Kidney (tissue), 13 donors: ENCODE measurements at regions not wholly inside any gene's neighbourhood (a gene's known extent, or its start where the extent isn't known, plus 50 kb on each side); places are given as distances from the start of the nearest gene placed in this dataset.

Source experiments
- DNase-seq, 5 donors: peaks; one replicate each; pipeline ENCODE4 v3.0.0-alpha.2; 2013 to 2020
- FAIRE-seq: peaks from 2 replicates; lab custom pipeline; 2012; peaks lifted over from hg19 to GRCh38; lab: Jason Lieb, UNC
- H3K27ac ChIP-seq, 2 donors: one replicate each; pipeline ENCODE4 v1.7.0; 2013; ENCODE audit warnings: low read depth in 2 of 2, low read length in 2 of 2, inconsistent platforms in 1 of 2
- H3K27me3 ChIP-seq: one replicate; pipeline ENCODE4 v1.7.1; 2013; ENCODE audit warnings: low read length, inconsistent platforms; ENCODE audit not compliant: control insufficient read depth, insufficient read depth
- H3K36me3 ChIP-seq, 3 donors: one replicate each; pipeline versions ENCODE4 v1.7.0 to v1.7.1; 2013; ENCODE audit warnings: low read length in 3 of 3, control low read depth in 1 of 3, inconsistent platforms in 1 of 3; ENCODE audit not compliant: insufficient read depth in 3 of 3, control insufficient read depth in 2 of 3
- H3K4me1 ChIP-seq, 3 donors: one replicate each; pipeline versions ENCODE4 v1.7.0 to v1.7.1; 2013; ENCODE audit warnings: low read length in 3 of 3, inconsistent platforms in 1 of 3, low read depth in 1 of 3; ENCODE audit not compliant: control insufficient read depth in 2 of 3, insufficient read depth in 2 of 3
- H3K4me3 ChIP-seq, 3 donors: one replicate each; pipeline versions ENCODE4 v1.7.0 to v1.8.1; 2013; ENCODE audit warnings: low read length in 3 of 3, control low read depth in 1 of 3, inconsistent platforms in 1 of 3
- H3K9ac ChIP-seq, 3 donors: one replicate each; pipeline versions ENCODE4 v1.7.0 to v1.7.1; 2013; ENCODE audit warnings: low read length in 3 of 3, control low read depth in 1 of 3, inconsistent platforms in 1 of 3
- H3K9me3 ChIP-seq, 3 donors: one replicate each; pipeline versions ENCODE4 v1.7.0 to v1.7.1; 2013; ENCODE audit warnings: low read length in 3 of 3, control low read depth in 1 of 3, inconsistent platforms in 1 of 3; ENCODE audit not compliant: control insufficient read depth in 2 of 3, insufficient read depth in 1 of 3
- CTCF ChIP-seq: IDR thresholded peaks from 3 replicates; pipeline ENCODE4 v1.5.1; 2012; ENCODE audit warnings: mild to moderate bottlenecking, moderate library complexity, borderline replicate concordance; ENCODE audit not compliant: insufficient read depth; ENCODE audit errors: extremely low read depth
- intact Hi-C: fragments of 100-400 bp; cut with DNase I; formaldehyde crosslinking; loops from one replicate; pipeline ENCODE4 v1.11.1; 2022
- donor health status: control.
- donor health status: control.
- donor health status: control.
- donor health status: control.
- donor health status: control.
- donor health status: DM: yes; HTN: yes; CAD: no.
- donor health status: Normal renal cell carcinoma (clear cell type).

DNA sequence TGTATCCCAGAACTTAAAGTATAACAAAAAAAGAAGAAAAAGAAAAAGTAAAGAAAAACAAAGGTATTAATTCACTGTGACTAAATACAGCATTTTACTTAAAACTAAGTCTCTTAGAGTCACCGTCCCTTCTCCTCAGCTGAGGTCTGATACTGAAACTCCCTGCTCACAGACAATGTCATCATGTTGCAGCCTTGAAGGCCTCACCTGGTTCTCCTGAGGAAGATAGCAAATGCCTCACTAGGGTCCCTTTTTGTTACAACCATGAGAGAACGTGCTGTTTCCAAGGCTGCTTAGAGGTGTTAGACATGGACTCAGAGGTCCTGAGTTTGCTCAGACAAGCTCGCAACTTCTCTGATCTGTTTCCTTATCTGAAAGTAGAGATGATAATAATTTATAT is 357.2 kb downstream of the MTRR start:
- intact Hi-C loops = no loop called here
- H3K9ac ChIP-seq = no peak overlapping the region
- no peaks in the 10 kb centered on the region for H3K27me3 ChIP-seq
- DNase-seq (no peak), FAIRE-seq (no peak)
- no peak overlapping the region for H3K27ac ChIP-seq
- H3K9me3 ChIP-seq = no peaks in the 10 kb centered on the region
- no peaks in the 10 kb centered on the region for H3K36me3 ChIP-seq
- H3K4me1 ChIP-seq = no peaks in the 10 kb centered on the region
- H3K4me3 ChIP-seq = no peak overlapping the region
- no peak for TF ChIP-seq CTCF

- H3K36me3 ChIP-seq = no peaks in the 10 kb centered on the region
- DNase-seq = no peak
- no peak for FAIRE-seq
- no peaks in the 10 kb centered on the region for H3K27me3 ChIP-seq
- no peak overlapping the region for H3K4me3 ChIP-seq
- no peak overlapping the region for H3K9ac ChIP-seq
- TF ChIP-seq CTCF = no peak
- H3K4me1 ChIP-seq = no peaks in the 10 kb centered on the region
- intact Hi-C loops = no loop called here
- H3K27ac ChIP-seq = no peak overlapping the region
- no peaks in the 10 kb centered on the region for H3K9me3 ChIP-seq
These were observed 358.2 kb downstream of the MTRR start for GRCh38 chr5:8227112-8227511.

DNA sequence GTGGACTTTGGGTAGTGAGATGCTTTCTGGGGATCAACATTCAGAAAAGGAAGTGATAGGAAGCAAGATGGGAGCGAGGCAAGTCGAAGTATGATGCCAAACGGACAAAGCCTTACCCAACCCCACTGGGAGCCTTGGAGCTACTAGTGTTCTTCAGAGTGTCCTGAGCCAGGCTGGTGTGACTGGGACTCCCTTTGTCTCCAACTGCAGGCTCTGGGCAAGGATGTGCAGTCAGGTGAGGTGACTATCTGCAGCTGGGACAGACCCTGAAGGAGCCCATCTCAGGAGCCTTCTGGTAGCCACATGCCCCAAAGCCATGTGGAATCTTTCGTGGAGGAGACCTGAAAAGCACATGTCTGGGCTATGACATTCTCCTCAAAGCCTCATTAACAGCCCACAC is 360.6 kb downstream of the MTRR start:
- Histone ChIP-seq H3K9me3 (no peaks in the 10 kb centered on the region), H3K27me3 (no peaks in the 10 kb centered on the region), H3K4me1 (no peaks in the 10 kb centered on the region), H3K36me3 (no peaks in the 10 kb centered on the region), H3K4me3 (no peak overlapping the region), H3K27ac (no peak overlapping the region), H3K9ac (no peak overlapping the region)
- DNase-seq (no peak), FAIRE-seq (no peak)
- TF ChIP-seq CTCF = no peak
- intact Hi-C loops = no loop called here

DNA sequence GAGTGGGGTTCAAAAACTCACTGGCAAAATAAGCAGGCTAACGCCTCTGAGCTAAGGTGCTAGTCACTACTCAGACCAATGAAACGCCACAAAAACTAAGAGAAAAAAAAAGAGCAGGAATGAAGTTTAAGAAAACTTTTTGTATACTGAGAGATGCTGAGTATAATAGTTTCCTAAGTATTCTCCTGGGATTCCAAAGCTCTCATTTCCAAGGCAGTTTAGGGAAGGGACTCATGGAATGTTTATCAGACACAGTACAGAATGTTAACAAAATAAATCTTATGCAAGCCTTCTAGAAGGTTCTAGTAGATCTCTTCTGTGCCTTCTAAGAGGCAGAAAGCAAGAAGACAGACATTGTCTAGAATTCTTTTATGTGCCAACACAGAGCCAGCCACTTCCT is 361.9 kb downstream of the MTRR start:
- intact Hi-C loops = no loop called here
- FAIRE-seq = no peak
- peaks cover 0 to 3% (median 0%) of the 10 kb centered on the region in 3 donors for H3K4me1 ChIP-seq
- H3K9ac ChIP-seq = no peak overlapping the region
- no peak for TF ChIP-seq CTCF
- H3K9me3 ChIP-seq = no peaks in the 10 kb centered on the region
- H3K36me3 ChIP-seq = no peaks in the 10 kb centered on the region
- no peak overlapping the region for H3K4me3 ChIP-seq
- H3K27ac ChIP-seq = no peak overlapping the region
- no peak for DNase-seq
- H3K27me3 ChIP-seq = no peaks in the 10 kb centered on the region
